Right atrium auricular region (tissue), 2 donors: ENCODE measurements at regions not wholly inside any gene's neighbourhood (a gene's known extent, or its start where the extent isn't known, plus 50 kb on each side); places are given as distances from the start of the nearest gene placed in this dataset.

Experiments used
- DNase-seq: peaks from one replicate; pipeline ENCODE4 v3.0.0-alpha.2; 2019; ENCODE audit warnings: low spot score
- H3K27ac ChIP-seq, 2 donors: fragments of 200-600 bp; sonication (generic); 1 replicate in 1 of 2; 2 replicates in 1 of 2; pipeline ENCODE4 v1.5.1; 2016 to 2019
- H3K27me3 ChIP-seq, 2 donors: fragments of 200-600 bp; sonication (generic); one replicate each; pipeline versions ENCODE4 v1.5.1 to v1.6.0; 2017 to 2019
- H3K36me3 ChIP-seq: fragments of 200-600 bp; sonication (generic); one replicate; pipeline ENCODE4 v1.5.1; 2016
- H3K4me1 ChIP-seq, 2 donors: fragments of 200-600 bp; sonication (generic); one replicate each; pipeline versions ENCODE4 v1.5.1 to v1.6.0; 2017 to 2019
- H3K4me3 ChIP-seq, 2 donors: fragments of 200-600 bp; sonication (generic); 1 replicate in 1 of 2; 2 replicates in 1 of 2; pipeline ENCODE4 v1.5.1; 2017 to 2019; ENCODE audit warnings: mild to moderate bottlenecking in 1 of 2, moderate library complexity in 1 of 2
- H3K9me3 ChIP-seq, 2 donors: fragments of 200-600 bp; sonication (generic); one replicate each; pipeline ENCODE4 v1.5.1; 2019
- CTCF ChIP-seq, 2 donors: fragments of 200-600 bp; sonication (generic); IDR thresholded peaks; one replicate each; pipeline ENCODE4 v1.5.1; 2019; ENCODE audit warnings: antibody characterized with exemption in 2 of 2

DNA sequence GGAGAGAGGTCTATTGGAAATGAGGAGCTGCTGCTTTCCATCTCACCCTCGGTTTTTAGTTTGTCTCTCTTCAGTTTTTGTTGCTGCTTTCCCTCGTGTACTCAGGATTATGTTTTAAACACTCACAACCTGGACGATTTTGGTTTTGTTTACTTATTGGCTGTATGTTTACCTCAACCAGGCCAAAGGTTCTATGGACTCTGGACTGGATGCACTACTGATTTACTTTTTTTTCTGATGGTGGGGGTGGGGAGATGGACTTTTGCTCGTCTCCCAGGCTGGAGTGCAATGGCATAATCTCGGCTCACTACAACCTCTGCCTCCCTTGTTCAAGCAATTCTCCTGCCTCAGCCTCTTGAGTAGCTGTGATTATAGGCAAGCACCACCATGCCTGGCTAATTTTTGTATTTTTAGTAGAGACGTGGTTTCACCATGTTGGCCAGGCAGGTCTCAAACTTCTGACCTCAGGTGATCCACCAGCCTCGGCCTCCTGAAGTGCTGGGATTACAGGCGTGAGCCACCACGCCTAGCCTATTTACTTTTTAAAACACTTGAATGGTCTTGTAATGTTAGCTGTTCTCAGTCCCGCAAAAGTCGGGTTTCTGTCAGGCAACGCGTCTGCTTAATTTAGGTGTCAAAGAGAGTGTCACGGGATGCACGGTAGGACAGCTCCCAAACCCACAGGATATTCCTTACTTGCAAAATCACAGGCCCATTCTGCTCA, 148.2 kb upstream of the RIPOR2 start:
- Histone ChIP-seq H3K27ac (peak overlapping the region in 1 of 2 donors; percentile 6), H3K27me3 (no peaks in the 10 kb centered on the region), H3K9me3 (no peaks in the 10 kb centered on the region), H3K4me1 (peaks cover 0 to 5% of the 10 kb centered on the region in 2 donors), H3K4me3 (no peak overlapping the region), H3K36me3 (peaks cover 15% of the 10 kb centered on the region)
- no peak for DNase-seq
- no peak for TF ChIP-seq CTCF (IDR thresholded peaks at IDR 0.05)

GRCh38 chr6:25084508-25084833, 148.7 kb upstream of the RIPOR2 start:
- H3K27ac ChIP-seq, result peak overlapping the region; percentile 6 to 27
- H3K36me3 ChIP-seq, result peaks cover 15% of the 10 kb centered on the region
- H3K27me3 ChIP-seq, result no peaks in the 10 kb centered on the region
- no peak for TF ChIP-seq CTCF (IDR thresholded peaks at IDR 0.05)
- no peak for DNase-seq
- no peaks in the 10 kb centered on the region for H3K9me3 ChIP-seq
- peaks cover 0 to 10% of the 10 kb centered on the region in 2 donors for H3K4me1 ChIP-seq
- no peak overlapping the region for H3K4me3 ChIP-seq

DNA sequence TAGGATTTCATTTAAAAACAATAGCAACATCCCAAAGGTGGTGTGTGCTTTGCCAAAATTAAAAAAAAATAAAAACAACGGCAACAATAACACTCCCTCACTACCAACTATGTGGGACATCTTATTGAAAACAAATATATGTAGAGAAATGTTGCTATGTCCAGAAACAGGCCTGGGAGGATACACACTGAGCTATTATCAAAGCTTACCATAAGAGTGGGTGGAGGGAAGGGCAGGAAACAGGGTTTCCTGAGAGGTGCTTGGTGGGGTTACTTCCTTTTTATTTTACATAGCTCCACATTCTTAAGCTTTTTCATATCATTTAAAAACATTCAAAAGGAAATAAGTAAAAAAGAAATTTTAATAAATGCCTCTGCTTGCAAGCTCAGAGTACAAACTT, 150.0 kb upstream of the RIPOR2 start:
- Histone ChIP-seq H3K4me1 (peaks cover 0 to 15% of the 10 kb centered on the region in 2 donors), H3K27me3 (no peaks in the 10 kb centered on the region), H3K9me3 (no peaks in the 10 kb centered on the region), H3K4me3 (no peak overlapping the region), H3K27ac (peak overlapping the region in 1 of 2 donors; percentile 66), H3K36me3 (peaks cover 17% of the 10 kb centered on the region)
- TF ChIP-seq CTCF (IDR thresholded peaks at IDR 0.05), result no peak
- DNase-seq, result no peak

GRCh38 chr6:25086500-25087091, 150.8 kb upstream of the RIPOR2 start:
- TF ChIP-seq CTCF (IDR thresholded peaks at IDR 0.05), result no peak
- Histone ChIP-seq H3K4me3 (no peak overlapping the region), H3K27me3 (no peaks in the 10 kb centered on the region), H3K4me1 (peaks cover 0 to 15% of the 10 kb centered on the region in 2 donors), H3K36me3 (peaks cover 25% of the 10 kb centered on the region), H3K9me3 (no peaks in the 10 kb centered on the region), H3K27ac (peak overlapping the region; percentile 51 to 66)
- DNase-seq, result no peak

DNA sequence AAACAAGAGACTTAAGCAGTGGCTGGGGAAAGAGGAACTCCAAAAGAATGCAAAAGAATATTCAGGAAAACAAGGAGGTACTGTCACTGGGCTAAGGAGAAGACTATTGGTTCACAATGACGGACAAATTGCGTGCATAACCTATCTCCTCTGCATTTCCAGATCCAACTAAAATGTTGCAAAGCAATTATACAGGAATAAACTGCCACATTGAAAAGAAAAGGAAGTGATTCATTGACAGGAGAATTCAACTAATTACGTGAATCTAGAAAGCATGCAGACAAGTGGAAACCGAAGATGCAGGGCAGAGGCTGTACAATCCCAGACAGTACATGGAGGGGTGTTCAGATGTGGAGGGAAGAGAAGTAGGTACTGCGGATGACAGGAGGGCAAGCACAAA, 152.8 kb upstream of the RIPOR2 start:
- Histone ChIP-seq H3K4me1 (peaks cover 0 to 15% of the 10 kb centered on the region in 2 donors), H3K27me3 (no peaks in the 10 kb centered on the region), H3K4me3 (no peak overlapping the region), H3K27ac (peak overlapping the region; percentile 66 to 67), H3K36me3 (peaks cover 30% of the 10 kb centered on the region), H3K9me3 (no peaks in the 10 kb centered on the region)
- no peak for DNase-seq
- no peak for TF ChIP-seq CTCF (IDR thresholded peaks at IDR 0.05)
